GM12892 (cell line): ENCODE measurements at regions not wholly inside any gene's neighbourhood (a gene's known extent, or its start where the extent isn't known, plus 50 kb on each side); places are given as distances from the start of the nearest gene placed in this dataset.

Experiments used
- DNase-seq: peaks from one replicate; pipeline ENCODE4 v3.0.0; 2011; ENCODE audit not compliant: insufficient read length
- FAIRE-seq: peaks from 2 replicates; lab custom pipeline; 2011; peaks lifted over from hg19 to GRCh38; lab: Jason Lieb, UNC
- POLR2A ChIP-seq: IDR thresholded peaks from 2 replicates; pipeline ENCODE4 v1.6.1; 2011; ENCODE audit warnings: low read depth, low read length, control low read depth
- POLR2AphosphoS5 ChIP-seq: IDR thresholded peaks from 2 replicates; pipeline ENCODE4 v1.6.1; 2011; ENCODE audit warnings: low read depth, low read length, control low read depth
- TAF1 ChIP-seq: IDR thresholded peaks from 2 replicates; pipeline ENCODE4 v1.6.1; 2011; ENCODE audit warnings: low read depth, mild to moderate bottlenecking, control low read depth, low read length, borderline replicate concordance

- DNase-seq (no peak), FAIRE-seq (no peak)
- TF ChIP-seq POLR2AphosphoS5: no peak
- TF ChIP-seq TAF1: no peak
- no peak for TF ChIP-seq POLR2A
These were observed 508.4 kb upstream of the ZEB2 start for GRCh38 chr2:145028101-145028920.

GRCh38 chr2:145026456-145027455, 506.8 kb upstream of the ZEB2 start:
- FAIRE-seq: no peak
- TF ChIP-seq POLR2AphosphoS5: no peak
- no peak for TF ChIP-seq TAF1
- no peak for TF ChIP-seq POLR2A
- DNase-seq: no peak

GRCh38 chr2:145025382-145025781, 505.5 kb upstream of the ZEB2 start:
- TF ChIP-seq POLR2AphosphoS5: no peak
- TF ChIP-seq TAF1: no peak
- no peak for TF ChIP-seq POLR2A
- DNase-seq (no peak), FAIRE-seq (no peak)

GRCh38 chr2:145023334-145023934, 503.5 kb upstream of the ZEB2 start:
- TF ChIP-seq TAF1 (no peak), POLR2A (no peak), POLR2AphosphoS5 (no peak)
- no peak for FAIRE-seq

GRCh38 chr2:145022666-145023333, 502.9 kb upstream of the ZEB2 start:
- no peak for DNase-seq
- FAIRE-seq: no peak
- TF ChIP-seq TAF1 (no peak), POLR2A (no peak), POLR2AphosphoS5 (no peak)

More at GRCh38 chr2:145023334-145023934, 503.5 kb upstream of the ZEB2 start:
- DNase-seq: no peak

GRCh38 chr2:145021962-145022665, 502.2 kb upstream of the ZEB2 start:
- FAIRE-seq (no peak), DNase-seq (no peak)
- no peak for TF ChIP-seq POLR2AphosphoS5
- TF ChIP-seq TAF1: no peak
- TF ChIP-seq POLR2A: no peak

- DNase-seq (no peak), FAIRE-seq (no peak)
- no peak for TF ChIP-seq POLR2A
- no peak for TF ChIP-seq POLR2AphosphoS5
- no peak for TF ChIP-seq TAF1
These were observed 500.8 kb upstream of the ZEB2 start for GRCh38 chr2:145020694-145021093.

GRCh38 chr2:145020139-145020538, 500.2 kb upstream of the ZEB2 start:
- DNase-seq: no peak
- FAIRE-seq: no peak
- TF ChIP-seq POLR2AphosphoS5: no peak
- no peak for TF ChIP-seq POLR2A
- no peak for TF ChIP-seq TAF1

- TF ChIP-seq POLR2A (no peak), TAF1 (no peak), POLR2AphosphoS5 (no peak)
- DNase-seq (no peak), FAIRE-seq (no peak)
These were observed 498.6 kb upstream of the ZEB2 start for GRCh38 chr2:145018502-145018901.

GRCh38 chr2:145017149-145017548, 497.2 kb upstream of the ZEB2 start:
- TF ChIP-seq TAF1: no peak
- no peak for TF ChIP-seq POLR2A
- TF ChIP-seq POLR2AphosphoS5: no peak
- DNase-seq (no peak), FAIRE-seq (no peak)

- TF ChIP-seq TAF1: no peak
- TF ChIP-seq POLR2A: no peak
- TF ChIP-seq POLR2AphosphoS5: no peak
- DNase-seq: no peak
- no peak for FAIRE-seq
These were observed 496.8 kb upstream of the ZEB2 start for GRCh38 chr2:145016711-145017110.
